Karpas-422 (cell line): ENCODE measurements at regions not wholly inside any gene's neighbourhood (a gene's known extent, or its start where the extent isn't known, plus 50 kb on each side); places are given as distances from the start of the nearest gene placed in this dataset.

Experiments
- DNase-seq: peaks from one replicate; pipeline ENCODE4 v3.0.0-alpha.2; 2015
- H2AFZ ChIP-seq: fragments of 200-600 bp; sonication (generic); 2 replicates; pipeline ENCODE4 v1.6.1; 2014; ENCODE audit warnings: antibody characterized with exemption, low read length, mixed read lengths
- H3K27ac ChIP-seq: fragments of 200-600 bp; sonication (generic); 2 replicates; pipeline ENCODE4 v1.5.1; 2014; ENCODE audit warnings: mild to moderate bottlenecking, low read length, moderate library complexity
- H3K27me3 ChIP-seq: fragments of 200-600 bp; sonication (generic); 2 replicates; pipeline ENCODE4 v1.6.1; 2014; ENCODE audit warnings: low read length, mixed read lengths
- H3K36me3 ChIP-seq: fragments of 200-600 bp; sonication (generic); 2 replicates; pipeline ENCODE4 v1.6.1; 2014; ENCODE audit warnings: low read length, mixed read lengths; ENCODE audit not compliant: insufficient read depth
- H3K4me1 ChIP-seq: fragments of 200-600 bp; sonication (generic); 2 replicates; pipeline ENCODE4 v1.6.1; 2014; ENCODE audit warnings: mild to moderate bottlenecking, low read length, mixed read lengths
- H3K4me2 ChIP-seq: fragments of 200-600 bp; sonication (generic); 2 replicates; pipeline ENCODE4 v1.6.1; 2014; ENCODE audit warnings: low read length, low read depth, mild to moderate bottlenecking; ENCODE audit not compliant: poor library complexity, severe bottlenecking
- H3K4me3 ChIP-seq: fragments of 200-600 bp; sonication (generic); 2 replicates; pipeline ENCODE4 v1.5.1; 2014; ENCODE audit warnings: mild to moderate bottlenecking, antibody characterized with exemption, low read length, mixed read lengths
- H3K79me2 ChIP-seq: fragments of 200-600 bp; sonication (generic); 2 replicates; pipeline ENCODE4 v1.6.1; 2014; ENCODE audit warnings: mild to moderate bottlenecking, low read length, mixed read lengths
- H3K9ac ChIP-seq: fragments of 200-600 bp; sonication (generic); 2 replicates; pipeline ENCODE4 v1.6.0; 2014; ENCODE audit warnings: low read length
- H3K9me2 ChIP-seq: fragments of 200-600 bp; sonication (generic), shearing (Covaris generic); replicated peaks from 2 replicates; pipeline ENCODE4 v1.6.0; 2014; ENCODE audit warnings: mild to moderate bottlenecking, low read length, moderate library complexity; ENCODE audit not compliant: insufficient read depth
- H3K9me3 ChIP-seq: fragments of 300-700, 200-600 bp; sonication (generic); 2 replicates; pipeline ENCODE4 v1.6.1; 2014; ENCODE audit warnings: low read length, mixed read lengths
- H4K20me1 ChIP-seq: fragments of 200-600 bp; sonication (generic); 2 replicates; pipeline ENCODE4 v1.6.1; 2014; ENCODE audit warnings: mild to moderate bottlenecking, antibody characterized with exemption, low read length, low read depth; ENCODE audit not compliant: insufficient read depth

DNA sequence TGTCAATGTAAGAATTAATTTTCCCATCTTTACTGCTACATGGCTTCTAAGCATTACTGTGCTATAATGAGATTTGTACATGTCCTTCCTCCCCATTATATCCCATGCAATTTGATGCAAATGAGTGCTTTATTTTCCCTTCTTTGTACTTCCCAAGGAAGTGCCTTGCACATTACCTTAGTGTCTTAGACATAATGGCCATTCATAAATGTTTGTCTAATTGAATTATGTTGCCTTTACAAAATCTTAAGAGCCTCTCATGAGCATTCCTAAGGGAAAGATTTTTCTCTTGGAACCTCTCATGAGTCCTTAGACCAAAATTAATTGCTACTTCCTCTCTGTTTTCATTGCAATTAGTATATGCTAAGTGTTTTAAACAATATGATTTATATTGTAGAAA is 741.7 kb downstream of the RERGL start:
- no peak overlapping the region for H3K9ac ChIP-seq
- H3K9me2 ChIP-seq = no peaks in the 10 kb centered on the region
- DNase-seq = no peak
- H3K9me3 ChIP-seq = peaks cover 33% of the 10 kb centered on the region
- H3K79me2 ChIP-seq = no peaks in the 10 kb centered on the region
- H3K4me1 ChIP-seq = no peaks in the 10 kb centered on the region
- no peaks in the 10 kb centered on the region for H3K36me3 ChIP-seq
- H3K4me2 ChIP-seq = no peak overlapping the region
- H3K27me3 ChIP-seq = no peaks in the 10 kb centered on the region
- no peak overlapping the region for H2AFZ ChIP-seq
- H4K20me1 ChIP-seq = no peaks in the 10 kb centered on the region
- no peak overlapping the region for H3K4me3 ChIP-seq
- no peak overlapping the region for H3K27ac ChIP-seq

- Histone ChIP-seq H3K79me2 (no peaks in the 10 kb centered on the region), H3K9me2 (no peaks in the 10 kb centered on the region), H3K4me2 (no peak overlapping the region), H3K9ac (no peak overlapping the region), H3K9me3 (peaks cover 23% of the 10 kb centered on the region), H3K36me3 (no peaks in the 10 kb centered on the region), H4K20me1 (no peaks in the 10 kb centered on the region), H2AFZ (no peak overlapping the region), H3K27ac (no peak overlapping the region), H3K27me3 (no peaks in the 10 kb centered on the region), H3K4me3 (no peak overlapping the region), H3K4me1 (no peaks in the 10 kb centered on the region)
- no peak for DNase-seq
These were observed 738.7 kb upstream of the LMO3 start for GRCh38 chr12:17344649-17345048.

- Histone ChIP-seq H3K36me3 (no peaks in the 10 kb centered on the region), H3K27me3 (no peaks in the 10 kb centered on the region), H3K79me2 (no peaks in the 10 kb centered on the region), H4K20me1 (no peaks in the 10 kb centered on the region), H3K4me3 (no peak overlapping the region), H3K4me1 (no peaks in the 10 kb centered on the region), H3K4me2 (no peak overlapping the region), H3K27ac (no peak overlapping the region), H3K9ac (no peak overlapping the region), H3K9me2 (no peaks in the 10 kb centered on the region), H3K9me3 (peaks cover 19% of the 10 kb centered on the region), H2AFZ (no peak overlapping the region)
- DNase-seq = no peak
These were observed 736.5 kb upstream of the LMO3 start for GRCh38 chr12:17342381-17342961.

DNA sequence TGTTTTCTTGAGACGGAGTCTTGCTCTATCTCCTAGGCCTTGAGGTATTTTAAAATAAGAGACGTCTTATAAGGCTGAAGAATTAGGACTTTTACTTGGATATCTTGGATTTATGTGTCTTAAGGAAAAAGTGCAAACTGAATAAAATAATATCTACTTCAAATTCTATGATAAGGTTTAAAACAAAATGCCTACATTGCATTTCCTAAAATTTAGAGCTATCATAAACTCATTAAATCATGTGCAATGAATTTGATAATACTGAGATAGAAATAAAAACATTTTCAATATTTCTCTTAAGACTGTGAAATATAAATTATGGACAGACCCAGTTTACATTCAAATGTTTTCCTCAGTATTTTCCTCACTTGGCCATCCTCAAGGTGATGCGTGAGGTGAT is 729.5 kb upstream of the LMO3 start:
- Histone ChIP-seq H3K27ac (no peak overlapping the region), H3K4me3 (no peak overlapping the region), H3K36me3 (no peaks in the 10 kb centered on the region), H3K79me2 (no peaks in the 10 kb centered on the region), H3K27me3 (no peaks in the 10 kb centered on the region), H2AFZ (no peak overlapping the region), H3K9me2 (no peaks in the 10 kb centered on the region), H3K4me2 (no peak overlapping the region), H3K9me3 (peaks cover 17% of the 10 kb centered on the region), H4K20me1 (no peaks in the 10 kb centered on the region), H3K9ac (no peak overlapping the region), H3K4me1 (no peaks in the 10 kb centered on the region)
- DNase-seq = no peak

DNA sequence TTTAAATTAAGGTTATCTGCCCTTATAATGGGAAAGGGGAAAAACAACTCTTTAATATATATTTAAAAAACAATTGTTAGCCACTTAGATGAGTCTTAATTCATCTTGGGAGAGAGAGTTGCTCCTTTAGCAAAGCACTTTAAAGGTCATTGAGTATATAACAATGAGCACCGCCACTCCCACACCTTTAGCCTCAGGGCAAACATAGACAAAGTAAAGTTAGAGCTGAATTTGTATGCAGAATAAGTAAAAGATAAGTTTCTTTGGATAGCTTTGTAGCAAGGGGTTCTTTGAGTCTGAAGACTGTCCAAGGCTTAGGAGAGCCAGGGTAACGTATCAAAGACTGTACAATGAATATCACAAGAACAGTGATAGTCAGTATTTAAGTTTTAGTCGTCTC is 728.8 kb upstream of the LMO3 start:
- Histone ChIP-seq H3K9ac (no peak overlapping the region), H3K36me3 (no peaks in the 10 kb centered on the region), H4K20me1 (no peaks in the 10 kb centered on the region), H3K9me3 (peaks cover 18% of the 10 kb centered on the region), H3K27me3 (no peaks in the 10 kb centered on the region), H3K27ac (no peak overlapping the region), H3K9me2 (no peaks in the 10 kb centered on the region), H3K4me1 (no peaks in the 10 kb centered on the region), H3K4me3 (no peak overlapping the region), H2AFZ (no peak overlapping the region), H3K79me2 (no peaks in the 10 kb centered on the region), H3K4me2 (no peak overlapping the region)
- no peak for DNase-seq

DNA sequence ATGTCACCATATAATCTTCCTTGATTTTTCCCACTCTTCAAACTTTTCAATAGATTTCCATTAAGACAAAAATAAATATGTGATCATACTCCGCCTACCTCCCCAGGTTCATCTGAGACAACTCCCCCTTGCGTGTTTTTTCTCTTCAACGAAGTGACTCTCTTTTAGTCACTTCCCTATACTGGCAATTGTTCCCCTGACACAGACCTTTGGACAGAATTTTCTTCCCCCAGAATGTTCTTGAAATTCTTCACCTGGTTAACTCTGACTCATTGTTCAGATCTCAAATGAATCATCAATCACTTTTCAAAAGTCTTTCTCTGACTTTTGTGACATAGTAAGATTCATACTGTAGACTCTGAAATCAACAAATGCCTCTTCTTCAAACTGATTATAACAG is 727.3 kb upstream of the LMO3 start:
- Histone ChIP-seq H2AFZ (no peak overlapping the region), H3K4me1 (no peaks in the 10 kb centered on the region), H3K9ac (no peak overlapping the region), H4K20me1 (no peaks in the 10 kb centered on the region), H3K79me2 (no peaks in the 10 kb centered on the region), H3K9me3 (peaks cover 14% of the 10 kb centered on the region), H3K4me2 (no peak overlapping the region), H3K27me3 (no peaks in the 10 kb centered on the region), H3K9me2 (no peaks in the 10 kb centered on the region), H3K36me3 (no peaks in the 10 kb centered on the region), H3K4me3 (no peak overlapping the region), H3K27ac (no peak overlapping the region)
- no peak for DNase-seq

- no peak for DNase-seq
These were observed 720.7 kb upstream of the LMO3 start for GRCh38 chr12:17326649-17327048.

GRCh38 chr12:17322090-17322489 is 716.1 kb upstream of the LMO3 start:
- Histone ChIP-seq H2AFZ (no peak overlapping the region), H3K4me1 (no peaks in the 10 kb centered on the region), H3K27ac (no peak overlapping the region), H3K9me2 (no peaks in the 10 kb centered on the region), H3K9ac (no peak overlapping the region), H3K9me3 (peaks cover 39% of the 10 kb centered on the region), H3K27me3 (no peaks in the 10 kb centered on the region), H4K20me1 (no peaks in the 10 kb centered on the region), H3K4me3 (no peak overlapping the region), H3K36me3 (no peaks in the 10 kb centered on the region), H3K4me2 (no peak overlapping the region), H3K79me2 (no peaks in the 10 kb centered on the region)
- DNase-seq = no peak

More at GRCh38 chr12:17326649-17327048, 720.7 kb upstream of the LMO3 start:
- Histone ChIP-seq H3K27ac (no peak overlapping the region), H3K79me2 (no peaks in the 10 kb centered on the region), H4K20me1 (no peaks in the 10 kb centered on the region), H3K9me3 (peaks cover 38% of the 10 kb centered on the region), H3K27me3 (no peaks in the 10 kb centered on the region), H3K4me3 (no peak overlapping the region), H3K36me3 (no peaks in the 10 kb centered on the region), H3K4me1 (no peaks in the 10 kb centered on the region), H2AFZ (no peak overlapping the region), H3K9ac (no peak overlapping the region), H3K4me2 (no peak overlapping the region), H3K9me2 (no peaks in the 10 kb centered on the region)
